HG02588 (cell line): ENCODE measurements at regions not wholly inside any gene's neighbourhood (a gene's known extent, or its start where the extent isn't known, plus 50 kb on each side); places are given as distances from the start of the nearest gene placed in this dataset.

Source experiments
- ATAC-seq: cut with Tn5 transposase; IDR thresholded peaks from one replicate; pipeline ENCODE4 v1.9.1; 2021; ENCODE audit warnings: mild to moderate bottlenecking, moderate library complexity; ENCODE audit not compliant: unreplicated experiment

DNA sequence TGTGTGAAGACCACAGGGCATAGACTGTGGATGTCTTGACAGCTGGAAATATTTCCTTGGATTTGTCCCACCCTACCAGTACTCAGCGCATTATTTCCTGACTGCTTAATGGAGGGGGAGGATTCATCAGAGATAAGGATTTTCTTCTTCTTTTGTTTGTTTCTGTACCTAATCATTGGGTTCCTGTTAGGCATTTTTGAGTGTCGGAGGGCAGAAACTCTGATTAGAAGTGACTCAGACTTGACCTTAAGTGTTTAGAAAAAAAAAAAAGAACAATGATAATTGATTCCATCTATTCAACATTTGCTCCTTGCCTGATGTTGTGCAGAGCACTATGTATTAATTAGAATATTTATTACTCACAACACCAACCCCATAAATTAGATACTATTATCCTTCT, 78.5 kb upstream of the SYNPR start:
- no peak for ATAC-seq

DNA sequence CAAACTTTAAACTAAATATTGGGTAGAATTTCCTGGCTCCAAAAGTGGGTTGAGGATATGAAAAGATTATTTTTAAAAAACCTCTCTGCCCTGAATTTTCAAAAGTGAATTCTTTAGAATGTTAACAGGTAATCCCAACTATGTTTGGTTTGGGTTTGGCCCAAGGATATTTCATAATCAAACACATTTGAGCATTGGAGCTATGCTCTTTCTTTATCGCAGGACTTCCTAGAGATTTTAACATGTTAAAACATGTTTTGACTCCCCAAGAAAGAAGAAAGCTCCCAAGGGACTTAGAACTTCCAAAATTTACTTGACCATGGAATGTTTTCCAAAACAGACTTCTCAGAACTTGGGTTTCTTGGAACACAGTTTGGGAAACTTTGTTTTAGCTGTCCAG, 75.6 kb upstream of the SYNPR start:
- no peak for ATAC-seq

DNA sequence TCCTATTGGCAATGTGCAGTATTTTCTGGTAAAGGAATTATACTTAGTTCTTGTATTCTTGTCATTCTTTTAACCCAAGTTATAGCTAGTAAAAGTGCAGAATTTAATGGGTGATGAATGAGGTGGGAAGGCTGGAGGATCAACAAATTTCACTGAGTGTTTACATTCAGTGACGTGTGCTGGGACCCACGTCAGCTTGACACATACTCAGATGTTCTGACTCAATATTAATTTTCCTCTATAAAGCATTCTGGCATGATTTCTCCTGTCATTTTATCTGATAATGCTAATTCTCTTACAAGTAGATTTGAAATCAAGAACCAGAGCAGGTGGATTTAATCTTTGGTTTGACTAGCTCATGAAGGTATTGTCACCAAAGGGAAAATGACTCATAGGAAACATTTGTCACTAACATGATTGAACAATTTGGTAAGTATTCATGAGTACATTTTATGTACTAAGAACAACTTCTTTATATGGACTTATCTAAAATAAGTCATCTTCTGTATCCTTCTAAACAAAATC, 71.0 kb upstream of the SYNPR start:
- ATAC-seq, result no peak

DNA sequence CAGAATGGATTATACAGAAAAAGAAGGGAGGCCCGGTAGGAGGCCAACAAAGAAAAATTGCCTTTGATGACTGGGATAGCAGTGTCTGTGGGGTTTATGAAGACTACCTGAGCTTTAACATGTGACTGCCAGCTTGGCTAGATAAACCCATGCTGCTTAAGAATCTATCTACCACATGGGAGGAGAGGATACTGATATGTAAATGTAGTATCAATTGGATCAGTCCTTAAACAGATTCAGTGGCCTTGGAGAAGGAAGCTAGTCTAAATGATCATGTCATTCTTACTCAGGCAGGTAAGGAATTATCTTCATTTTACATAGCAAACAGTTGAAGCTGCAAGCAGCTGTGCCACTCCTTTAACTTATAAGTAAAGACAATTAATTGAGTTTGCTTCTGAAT, 50.0 kb upstream of the SYNPR start:
- no peak for ATAC-seq
